ENCODE measurements at regions not wholly inside any gene's neighbourhood (a gene's known extent, or its start where the extent isn't known, plus 50 kb on each side); places are given as distances from the start of the nearest gene placed in this dataset.

DNA sequence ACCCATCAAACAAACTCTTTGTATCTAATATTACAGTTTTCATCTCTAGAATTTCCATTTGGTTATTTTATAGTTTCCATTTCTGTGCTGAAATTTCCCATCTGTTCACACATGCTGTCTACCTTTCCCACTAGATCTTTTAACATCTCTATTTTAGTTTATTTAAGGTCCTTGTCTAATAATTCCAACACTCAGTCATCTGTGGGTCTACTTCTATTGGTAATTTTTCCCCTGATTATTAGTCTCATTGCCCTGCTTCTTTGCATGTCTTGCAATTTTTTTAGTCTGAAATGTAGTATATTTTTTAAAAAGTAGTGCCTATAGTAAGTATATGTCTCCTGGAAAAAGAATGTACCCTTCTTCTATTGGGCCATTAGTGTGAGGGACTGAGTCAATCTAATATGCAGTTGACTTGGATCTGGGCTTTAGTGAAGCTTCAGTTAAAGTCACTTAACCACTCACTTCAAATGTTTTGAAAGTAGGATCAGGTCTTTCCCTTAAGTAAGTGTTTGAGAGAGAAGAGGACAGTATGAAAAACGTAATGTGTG is 370.8 kb downstream of the SEC14L1 start:
- no peaks in the 10 kb centered on the region for H3K4me1 Mint-ChIP-seq (ENCODE audit: unreplicated experiment)
- H3K27me3 Mint-ChIP-seq, result no peaks in the 10 kb centered on the region
- no peaks in the 10 kb centered on the region for H3K36me3 Mint-ChIP-seq
- H3K9me3 Mint-ChIP-seq, result peaks cover 11% of the 10 kb centered on the region
- no peak overlapping the region for H3K27ac Mint-ChIP-seq
- TF ChIP-seq, protein P1, sequence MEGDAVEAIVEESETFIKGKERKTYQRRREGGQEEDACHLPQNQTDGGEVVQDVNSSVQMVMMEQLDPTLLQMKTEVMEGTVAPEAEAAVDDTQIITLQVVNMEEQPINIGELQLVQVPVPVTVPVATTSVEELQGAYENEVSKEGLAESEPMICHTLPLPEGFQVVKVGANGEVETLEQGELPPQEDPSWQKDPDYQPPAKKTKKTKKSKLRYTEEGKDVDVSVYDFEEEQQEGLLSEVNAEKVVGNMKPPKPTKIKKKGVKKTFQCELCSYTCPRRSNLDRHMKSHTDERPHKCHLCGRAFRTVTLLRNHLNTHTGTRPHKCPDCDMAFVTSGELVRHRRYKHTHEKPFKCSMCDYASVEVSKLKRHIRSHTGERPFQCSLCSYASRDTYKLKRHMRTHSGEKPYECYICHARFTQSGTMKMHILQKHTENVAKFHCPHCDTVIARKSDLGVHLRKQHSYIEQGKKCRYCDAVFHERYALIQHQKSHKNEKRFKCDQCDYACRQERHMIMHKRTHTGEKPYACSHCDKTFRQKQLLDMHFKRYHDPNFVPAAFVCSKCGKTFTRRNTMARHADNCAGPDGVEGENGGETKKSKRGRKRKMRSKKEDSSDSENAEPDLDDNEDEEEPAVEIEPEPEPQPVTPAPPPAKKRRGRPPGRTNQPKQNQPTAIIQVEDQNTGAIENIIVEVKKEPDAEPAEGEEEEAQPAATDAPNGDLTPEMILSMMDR (conservative IDR thresholded peaks at IDR 0.05), result no peak
- DNase-seq (ENCODE audit: extremely low spot score, unreplicated experiment), result no peak
- H3K4me3 Mint-ChIP-seq, result no peak overlapping the region

DNA sequence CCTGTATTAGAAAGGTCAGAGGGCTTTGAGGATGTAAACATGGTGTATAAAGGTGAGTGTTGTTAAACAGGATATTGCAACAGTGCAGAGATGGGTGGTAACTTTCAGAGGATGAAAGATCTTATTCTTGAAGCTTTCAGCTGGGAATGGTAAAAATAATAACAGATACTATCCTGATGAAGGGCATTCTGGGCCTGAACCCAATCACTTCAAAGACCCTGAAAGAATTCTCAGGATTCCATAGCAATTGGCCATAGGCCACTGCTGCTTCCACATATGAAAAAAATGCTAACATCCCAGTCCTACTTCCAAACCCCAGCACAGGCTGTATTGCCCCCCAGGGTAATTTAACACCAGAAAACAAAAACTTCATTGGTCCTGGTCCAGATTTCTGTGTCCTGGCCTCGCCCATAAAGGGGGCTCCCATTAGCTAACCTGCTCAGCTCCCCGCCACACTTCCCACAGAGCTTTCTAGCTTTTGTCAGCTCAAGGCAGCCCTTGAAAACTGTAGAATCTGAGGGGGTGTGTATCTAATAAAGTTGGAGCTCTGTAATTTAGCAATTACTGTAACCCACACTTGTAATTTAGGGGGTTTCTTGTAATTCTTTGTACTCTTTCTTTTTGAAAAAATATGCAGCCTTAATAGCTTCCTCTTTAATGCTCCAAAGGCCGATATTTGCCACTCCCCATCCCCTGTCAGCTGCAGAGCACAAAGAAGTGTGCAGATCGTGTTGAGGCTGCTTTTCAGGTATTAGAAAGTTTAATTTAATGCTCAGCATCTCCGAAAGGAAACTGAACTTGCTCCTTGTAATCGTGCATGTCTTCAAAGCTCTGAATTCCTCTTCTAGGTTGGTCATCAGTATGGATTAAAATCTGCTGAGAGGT is 371.5 kb downstream of the SEC14L1 start:
- no peaks in the 10 kb centered on the region for H3K4me1 Mint-ChIP-seq (ENCODE audit: unreplicated experiment)
- TF ChIP-seq, protein P1 (conservative IDR thresholded peaks at IDR 0.05), result no peak
- no peaks in the 10 kb centered on the region for H3K27me3 Mint-ChIP-seq
- no peaks in the 10 kb centered on the region for H3K36me3 Mint-ChIP-seq
- no peak overlapping the region for H3K27ac Mint-ChIP-seq
- peaks cover 11% of the 10 kb centered on the region for H3K9me3 Mint-ChIP-seq
- DNase-seq (ENCODE audit: extremely low spot score, unreplicated experiment), result no peak
- H3K4me3 Mint-ChIP-seq, result no peak overlapping the region

DNA sequence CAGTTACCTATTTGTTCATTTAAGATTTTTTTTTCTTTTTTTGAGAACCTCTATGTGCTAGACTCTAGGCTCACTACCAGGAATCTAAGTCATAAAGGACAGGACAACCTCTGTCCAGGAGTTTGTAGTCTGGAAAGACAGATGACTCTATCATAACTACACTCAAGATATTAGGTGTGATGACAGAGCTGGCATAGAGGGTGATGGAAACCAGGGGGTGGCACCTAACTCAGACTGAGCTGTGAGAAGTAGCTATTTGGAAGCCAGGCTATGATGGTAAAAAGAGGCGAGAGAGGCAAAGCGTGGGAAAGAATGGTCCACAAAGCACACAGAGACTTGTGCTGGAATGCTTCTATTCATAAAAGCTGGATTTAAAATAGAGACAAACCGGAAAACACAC is 372.3 kb downstream of the SEC14L1 start:
- H3K9me3 Mint-ChIP-seq, result peaks cover 11% of the 10 kb centered on the region
- DNase-seq (ENCODE audit: extremely low spot score, unreplicated experiment), result no peak
- no peak overlapping the region for H3K4me3 Mint-ChIP-seq
- TF ChIP-seq, protein P1 (conservative IDR thresholded peaks at IDR 0.05), result no peak
- no peak overlapping the region for H3K27ac Mint-ChIP-seq
- H3K36me3 Mint-ChIP-seq, result no peaks in the 10 kb centered on the region
- no peaks in the 10 kb centered on the region for H3K27me3 Mint-ChIP-seq
- H3K4me1 Mint-ChIP-seq (ENCODE audit: unreplicated experiment), result no peaks in the 10 kb centered on the region

DNA sequence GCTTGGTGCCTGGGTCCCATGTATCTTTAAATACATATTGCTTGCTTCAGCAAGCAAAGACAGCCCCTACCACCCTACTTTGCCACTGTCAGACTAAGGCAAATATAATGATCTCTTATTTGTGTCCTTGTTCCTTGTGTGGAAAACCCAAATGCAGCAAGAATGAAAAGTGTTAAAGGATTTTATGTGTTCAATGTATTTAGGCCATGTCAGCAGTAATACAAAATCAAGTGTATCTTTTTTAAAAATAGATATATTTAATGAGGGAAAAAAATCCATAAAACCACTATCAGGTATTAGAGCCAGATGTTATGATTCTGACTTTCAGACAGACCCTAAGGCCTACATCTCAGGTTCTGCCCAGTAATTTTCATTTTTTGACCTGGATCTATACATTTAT is 374.5 kb downstream of the SEC14L1 start:
- Mint-ChIP-seq H3K4me3 (no peak overlapping the region), H3K9me3 (peaks cover 11% of the 10 kb centered on the region), H3K36me3 (no peaks in the 10 kb centered on the region), H3K4me1 (ENCODE audit: unreplicated experiment) (no peaks in the 10 kb centered on the region), H3K27me3 (no peaks in the 10 kb centered on the region), H3K27ac (no peak overlapping the region)
- TF ChIP-seq, protein P1 (conservative IDR thresholded peaks at IDR 0.05), result no peak
- no peak for DNase-seq (ENCODE audit: extremely low spot score, unreplicated experiment)

DNA sequence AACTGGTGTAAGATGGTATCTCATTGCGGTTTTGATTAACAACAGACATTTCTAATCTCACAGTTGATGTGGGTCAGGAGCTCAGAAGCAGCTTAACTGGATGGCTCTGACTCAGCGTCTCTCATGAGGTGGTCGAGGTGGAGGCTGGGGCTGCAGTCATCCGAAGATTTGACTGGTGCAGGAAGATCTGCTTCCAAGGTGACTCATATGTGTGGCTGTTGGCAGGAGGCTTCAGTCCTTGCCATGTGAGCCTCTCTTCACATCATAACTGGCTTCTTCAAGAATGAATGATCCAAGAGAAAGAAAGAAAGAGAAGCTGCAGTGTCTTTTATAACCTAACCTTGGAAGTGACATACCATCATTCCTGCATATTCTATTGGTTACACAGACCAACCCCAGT is 376.1 kb downstream of the SEC14L1 start:
- peaks cover 8% of the 10 kb centered on the region for H3K9me3 Mint-ChIP-seq
- DNase-seq (ENCODE audit: extremely low spot score, unreplicated experiment), result no peak
- H3K27ac Mint-ChIP-seq, result no peak overlapping the region
- H3K4me1 Mint-ChIP-seq (ENCODE audit: unreplicated experiment), result no peaks in the 10 kb centered on the region
- TF ChIP-seq, protein P1 (conservative IDR thresholded peaks at IDR 0.05), result no peak
- H3K27me3 Mint-ChIP-seq, result no peaks in the 10 kb centered on the region
- no peak overlapping the region for H3K4me3 Mint-ChIP-seq
- no peaks in the 10 kb centered on the region for H3K36me3 Mint-ChIP-seq
